ENCODE measurements at regions not wholly inside any gene's neighbourhood (a gene's known extent, or its start where the extent isn't known, plus 50 kb on each side); places are given as distances from the start of the nearest gene placed in this dataset.

DNA sequence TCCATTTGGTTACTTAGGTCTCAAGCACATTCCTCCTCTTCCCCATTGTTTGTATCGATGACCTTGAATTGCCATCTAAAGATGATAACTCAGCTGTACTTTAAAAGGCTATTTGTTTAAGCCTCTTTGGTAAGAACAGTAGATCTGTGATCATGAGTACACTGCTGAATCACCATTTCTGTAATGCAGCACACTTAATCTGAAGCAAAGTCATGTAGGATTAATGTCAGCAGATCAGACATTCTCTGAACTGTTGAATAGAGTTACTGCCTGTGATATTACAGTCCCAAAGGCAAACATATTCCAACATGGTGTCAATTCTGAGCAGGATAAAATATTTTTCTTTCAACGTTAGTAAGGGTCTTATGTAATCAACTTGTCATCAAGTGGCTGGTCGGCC lies 631.6 kb downstream of the TECRL start:
- TF ChIP-seq, protein P1, sequence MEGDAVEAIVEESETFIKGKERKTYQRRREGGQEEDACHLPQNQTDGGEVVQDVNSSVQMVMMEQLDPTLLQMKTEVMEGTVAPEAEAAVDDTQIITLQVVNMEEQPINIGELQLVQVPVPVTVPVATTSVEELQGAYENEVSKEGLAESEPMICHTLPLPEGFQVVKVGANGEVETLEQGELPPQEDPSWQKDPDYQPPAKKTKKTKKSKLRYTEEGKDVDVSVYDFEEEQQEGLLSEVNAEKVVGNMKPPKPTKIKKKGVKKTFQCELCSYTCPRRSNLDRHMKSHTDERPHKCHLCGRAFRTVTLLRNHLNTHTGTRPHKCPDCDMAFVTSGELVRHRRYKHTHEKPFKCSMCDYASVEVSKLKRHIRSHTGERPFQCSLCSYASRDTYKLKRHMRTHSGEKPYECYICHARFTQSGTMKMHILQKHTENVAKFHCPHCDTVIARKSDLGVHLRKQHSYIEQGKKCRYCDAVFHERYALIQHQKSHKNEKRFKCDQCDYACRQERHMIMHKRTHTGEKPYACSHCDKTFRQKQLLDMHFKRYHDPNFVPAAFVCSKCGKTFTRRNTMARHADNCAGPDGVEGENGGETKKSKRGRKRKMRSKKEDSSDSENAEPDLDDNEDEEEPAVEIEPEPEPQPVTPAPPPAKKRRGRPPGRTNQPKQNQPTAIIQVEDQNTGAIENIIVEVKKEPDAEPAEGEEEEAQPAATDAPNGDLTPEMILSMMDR (IDR thresholded peaks at IDR 0.05), result no peak
- intact Hi-C loops (cut with DNase I), result no loop called here
- no peak overlapping the region for H3K4me3 ChIP-seq
- no peaks in the 10 kb centered on the region for H3K36me3 ChIP-seq
- ATAC-seq (no peak), DNase-seq (no peak)
- no peaks in the 10 kb centered on the region for H3K9me3 ChIP-seq
- H3K27me3 ChIP-seq, result no peaks in the 10 kb centered on the region
- no peak overlapping the region for H3K27ac ChIP-seq
- H3K4me1 ChIP-seq, result no peaks in the 10 kb centered on the region

DNA sequence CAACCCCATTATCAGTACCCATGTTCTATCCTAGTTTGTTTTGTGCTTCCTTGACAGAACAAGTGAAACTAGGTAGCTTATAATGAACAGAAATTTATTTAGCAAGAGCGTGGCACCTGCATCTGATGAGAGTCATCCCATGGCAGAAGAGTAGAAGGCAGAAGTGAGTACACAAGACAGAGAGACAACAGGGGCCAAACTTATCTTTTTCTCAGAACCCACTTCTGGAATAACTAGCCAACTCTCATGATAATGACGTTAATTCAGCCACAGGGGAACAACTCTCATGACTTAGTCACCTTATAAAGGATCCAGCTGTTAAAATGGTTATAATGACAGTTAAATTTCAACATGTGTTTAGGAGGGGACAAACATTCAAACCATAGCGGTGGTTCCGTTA lies 644.9 kb downstream of the TECRL start:
- no peaks in the 10 kb centered on the region for H3K27me3 ChIP-seq
- intact Hi-C loops (cut with DNase I), result no loop called here
- H3K9me3 ChIP-seq, result no peaks in the 10 kb centered on the region
- TF ChIP-seq, protein P1 (IDR thresholded peaks at IDR 0.05), result no peak
- no peak overlapping the region for H3K27ac ChIP-seq
- ATAC-seq, result no peak
- H3K4me1 ChIP-seq, result no peaks in the 10 kb centered on the region
- no peak overlapping the region for H3K4me3 ChIP-seq
- no peaks in the 10 kb centered on the region for H3K36me3 ChIP-seq
- DNase-seq, result no peak

DNA sequence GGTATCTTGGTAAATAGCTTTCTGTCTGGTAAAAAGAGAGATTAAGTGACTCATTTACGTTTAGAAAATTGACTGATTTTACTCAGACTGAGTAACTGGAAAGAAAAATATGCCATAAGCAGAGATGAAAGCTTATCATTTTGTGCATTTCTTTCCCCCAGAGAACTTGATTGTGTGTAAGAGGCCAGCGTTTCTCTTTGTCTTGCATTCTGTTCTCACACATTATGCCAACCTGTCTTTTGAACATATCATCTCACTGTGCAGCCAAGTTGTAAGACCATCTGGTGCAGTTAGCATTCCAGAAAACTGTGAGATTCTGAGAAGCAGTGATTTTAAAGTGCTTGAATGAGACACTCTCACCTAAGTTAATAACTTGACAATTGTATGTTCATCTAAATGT lies 651.3 kb downstream of the TECRL start:
- no peak overlapping the region for H3K4me3 ChIP-seq
- TF ChIP-seq, protein P1 (IDR thresholded peaks at IDR 0.05), result no peak
- no peaks in the 10 kb centered on the region for H3K9me3 ChIP-seq
- no peaks in the 10 kb centered on the region for H3K36me3 ChIP-seq
- ATAC-seq, result no peak
- DNase-seq, result no peak
- intact Hi-C loops (cut with DNase I), result no loop called here
- no peak overlapping the region for H3K27ac ChIP-seq
- no peaks in the 10 kb centered on the region for H3K27me3 ChIP-seq
- no peaks in the 10 kb centered on the region for H3K4me1 ChIP-seq

DNA sequence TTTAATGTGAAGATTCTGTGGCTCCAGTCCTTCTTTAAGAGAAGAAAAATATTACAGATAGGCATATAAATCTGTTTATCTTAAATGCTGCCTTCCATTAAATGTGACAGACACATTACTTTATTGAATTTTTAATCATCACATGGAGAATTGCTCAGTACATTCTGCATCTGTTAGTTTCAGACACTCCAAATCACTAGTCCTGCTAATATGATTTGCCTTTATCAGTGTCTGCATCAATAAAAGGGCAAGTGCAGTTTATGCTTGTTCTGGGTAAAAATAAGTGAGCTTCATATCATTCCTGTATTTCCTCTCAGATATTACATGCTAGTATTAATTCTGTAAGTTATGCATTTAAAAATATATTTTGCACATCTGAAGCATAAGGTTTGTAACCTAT lies 666.4 kb downstream of the TECRL start:
- Histone ChIP-seq H3K27ac (no peak overlapping the region), H3K9me3 (no peaks in the 10 kb centered on the region), H3K36me3 (no peaks in the 10 kb centered on the region), H3K4me3 (no peak overlapping the region), H3K27me3 (no peaks in the 10 kb centered on the region), H3K4me1 (no peaks in the 10 kb centered on the region)
- intact Hi-C loops (cut with DNase I), result no loop called here
- TF ChIP-seq, protein P1 (IDR thresholded peaks at IDR 0.05), result no peak
- no peak for DNase-seq
- ATAC-seq, result no peak

DNA sequence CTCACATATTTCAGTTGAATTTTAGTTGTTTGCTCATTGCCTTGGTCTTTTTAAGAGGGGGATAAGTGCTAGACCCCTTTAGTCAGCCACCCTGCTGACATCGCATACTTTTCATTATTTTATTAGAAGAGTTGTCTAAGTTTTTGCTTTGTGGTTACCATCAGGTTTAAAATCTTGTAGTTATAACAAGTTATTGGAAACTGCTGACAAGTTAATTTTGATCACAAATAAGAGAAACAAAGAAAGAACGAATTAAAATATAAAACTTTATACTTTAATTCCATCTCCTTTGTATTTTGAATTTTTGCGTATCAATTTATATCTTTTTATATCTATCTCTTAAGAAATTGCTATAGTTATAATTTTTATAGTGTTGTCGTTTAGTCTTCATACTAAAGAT lies 679.7 kb downstream of the TECRL start:
- intact Hi-C loops (cut with DNase I), result no loop called here
- H3K4me3 ChIP-seq, result no peak overlapping the region
- no peaks in the 10 kb centered on the region for H3K9me3 ChIP-seq
- TF ChIP-seq, protein P1 (IDR thresholded peaks at IDR 0.05), result no peak
- ATAC-seq (no peak), DNase-seq (no peak)
- H3K27me3 ChIP-seq, result no peaks in the 10 kb centered on the region
- no peak overlapping the region for H3K27ac ChIP-seq
- H3K4me1 ChIP-seq, result no peaks in the 10 kb centered on the region
- no peaks in the 10 kb centered on the region for H3K36me3 ChIP-seq
